Skeletal muscle tissue (tissue), 3 donors: ENCODE measurements at regions not wholly inside any gene's neighbourhood (a gene's known extent, or its start where the extent isn't known, plus 50 kb on each side); places are given as distances from the start of the nearest gene placed in this dataset.

ENCODE experiments used
- H3K27ac ChIP-seq: one replicate; pipeline ENCODE4 v1.7.0; 2013; ENCODE audit warnings: mild to moderate bottlenecking, low read depth, low read length, inconsistent platforms
- H3K27me3 ChIP-seq, 3 donors: one replicate each; pipeline ENCODE4 v1.7.0; 2013; ENCODE audit warnings: low read length in 3 of 3; ENCODE audit not compliant: control insufficient read depth in 3 of 3, insufficient read depth in 3 of 3
- H3K36me3 ChIP-seq, 3 donors: one replicate each; pipeline ENCODE4 v1.7.0; 2013; ENCODE audit warnings: low read length in 3 of 3; ENCODE audit not compliant: control insufficient read depth in 3 of 3, insufficient read depth in 3 of 3
- H3K4me1 ChIP-seq, 3 donors: one replicate each; pipeline ENCODE4 v1.7.0; 2013; ENCODE audit warnings: low read length in 3 of 3, mild to moderate bottlenecking in 3 of 3; ENCODE audit not compliant: control insufficient read depth in 3 of 3, insufficient read depth in 3 of 3
- H3K4me3 ChIP-seq, 3 donors: one replicate each; pipeline ENCODE4 v1.7.0; 2013; ENCODE audit warnings: low read length in 3 of 3
- H3K9ac ChIP-seq, 3 donors: one replicate each; pipeline ENCODE4 v1.7.0; 2013; ENCODE audit warnings: low read length in 3 of 3, mild to moderate bottlenecking in 3 of 3, moderate library complexity in 2 of 3, low read depth in 1 of 3
- H3K9me3 ChIP-seq, 3 donors: one replicate each; pipeline ENCODE4 v1.7.0; 2013; ENCODE audit warnings: low read length in 3 of 3; ENCODE audit not compliant: control insufficient read depth in 3 of 3
- donor health status: Osteomylitis.

DNA sequence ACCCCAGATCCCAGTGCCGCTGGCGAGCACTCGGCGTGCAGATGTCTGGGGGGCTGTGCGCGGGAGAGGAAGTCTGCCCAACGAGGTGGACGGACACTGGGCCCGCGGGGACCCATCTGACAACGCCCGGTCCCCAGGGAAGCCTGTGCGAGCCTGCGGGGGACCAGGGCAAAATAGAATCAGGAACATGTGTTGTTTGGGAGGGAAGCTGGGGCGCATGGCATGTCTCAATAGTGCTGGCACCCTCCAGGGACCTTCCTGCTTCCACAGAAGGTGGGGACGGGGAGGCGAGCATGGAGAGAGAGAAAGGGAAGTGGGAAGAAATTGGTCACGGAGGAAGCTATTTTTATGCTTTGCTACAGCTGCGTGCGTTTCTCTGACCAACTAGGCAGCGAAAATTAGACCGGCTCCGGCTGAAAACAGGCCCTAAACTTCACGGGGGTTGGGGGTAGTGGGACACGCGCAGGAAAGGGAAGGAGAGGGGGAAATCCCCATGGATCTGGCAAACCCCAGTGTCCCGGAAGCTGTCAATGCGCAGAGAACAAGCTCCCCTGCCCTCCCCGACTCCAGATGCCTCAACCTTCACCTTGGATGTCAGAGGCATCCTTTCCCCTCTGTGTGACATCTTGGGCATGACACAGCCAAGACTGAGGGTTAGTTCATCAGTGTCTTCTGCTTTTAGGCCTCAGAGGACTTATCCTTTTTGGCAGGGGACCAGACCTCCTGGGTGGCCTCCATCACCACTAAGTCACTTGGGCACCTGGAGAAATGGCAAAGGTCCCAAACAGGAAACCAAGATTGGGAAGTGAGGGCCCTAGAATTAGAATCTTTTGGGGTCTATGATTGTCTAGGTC lies 169.8 kb upstream of the BCOR start:
- H3K4me1 ChIP-seq = peaks cover 7 to 14% (median 8%) of the 10 kb centered on the region in 3 donors
- no peaks in the 10 kb centered on the region for H3K9me3 ChIP-seq
- H3K9ac ChIP-seq = peak overlapping the region; percentile 59 to 73 (median 66)
- peak overlapping the region; percentile 47 for H3K27ac ChIP-seq
- H3K27me3 ChIP-seq = peaks cover 0 to 6% (median 0%) of the 10 kb centered on the region in 3 donors
- H3K4me3 ChIP-seq = peak overlapping the region; percentile 54 to 72 (median 59)
- H3K36me3 ChIP-seq = no peaks in the 10 kb centered on the region

DNA sequence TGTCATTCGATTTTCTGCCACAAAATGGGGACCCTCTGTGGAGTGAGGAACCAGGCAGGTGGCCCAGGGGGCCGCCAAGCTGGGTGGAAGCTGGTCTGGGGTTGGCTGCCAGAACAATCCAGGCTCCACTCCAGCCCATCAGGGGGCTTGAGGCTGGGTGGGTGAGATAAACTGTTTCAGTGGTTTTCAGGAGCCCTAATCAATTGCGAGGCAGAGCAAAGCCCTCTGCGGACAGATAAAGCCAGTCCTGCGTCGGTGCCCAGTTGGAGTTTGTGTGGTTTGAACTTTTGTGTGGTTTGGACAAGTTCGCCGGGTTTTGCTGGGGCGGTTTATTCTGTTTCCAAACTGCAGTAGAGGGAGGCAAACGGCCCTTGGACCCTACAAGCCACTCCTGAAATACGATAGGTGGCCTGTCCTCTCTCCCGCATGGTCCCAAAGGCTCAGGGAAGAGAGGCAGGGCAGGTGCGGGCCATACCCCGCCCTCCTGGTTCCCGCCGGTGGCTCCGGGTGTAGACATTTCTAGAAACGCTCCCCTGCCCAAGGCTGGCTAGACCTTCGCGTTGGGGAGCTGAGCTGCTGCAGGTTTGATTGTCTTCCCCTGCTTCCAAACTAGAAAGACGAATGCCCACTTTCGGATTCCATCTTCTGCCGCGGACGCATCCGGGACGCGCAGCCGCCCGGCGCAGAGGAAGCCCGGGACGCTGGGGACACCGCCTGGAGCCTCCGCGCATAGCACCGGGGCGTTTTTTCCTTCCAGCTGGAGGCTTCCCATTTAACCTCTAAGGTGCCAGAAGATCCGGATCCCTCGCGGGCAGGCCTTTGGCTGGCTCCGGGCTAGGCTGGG lies 169.0 kb upstream of the BCOR start:
- Histone ChIP-seq H3K27me3 (peaks cover 0 to 6% (median 0%) of the 10 kb centered on the region in 3 donors), H3K4me3 (peak overlapping the region; percentile 59 to 76 (median 72)), H3K9me3 (peaks cover 0 to 3% (median 0%) of the 10 kb centered on the region in 3 donors), H3K36me3 (no peaks in the 10 kb centered on the region), H3K4me1 (peaks cover 11 to 18% (median 15%) of the 10 kb centered on the region in 3 donors), H3K27ac (peak overlapping the region; percentile 47), H3K9ac (peak overlapping the region; percentile 59 to 73 (median 66))

DNA sequence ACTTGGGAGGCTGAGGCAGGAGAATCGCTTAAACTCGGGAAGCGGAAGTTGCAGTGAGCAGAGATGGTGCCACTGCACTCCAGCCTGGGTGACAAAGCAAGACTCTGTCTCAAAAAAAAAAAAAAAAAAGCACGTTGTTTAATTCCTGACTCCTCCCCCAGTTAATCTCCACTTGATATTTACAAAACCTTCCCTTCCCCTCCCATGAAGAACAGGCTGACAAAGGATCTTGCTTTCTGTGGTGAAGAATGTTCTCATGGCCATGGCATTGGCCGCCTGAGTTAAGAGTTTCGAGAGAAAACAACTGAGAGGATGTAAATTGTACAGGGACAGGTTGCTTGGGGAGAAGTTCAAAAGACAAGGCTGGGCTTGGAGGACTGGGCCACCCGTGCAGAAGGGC lies 168.2 kb upstream of the BCOR start:
- H3K9ac ChIP-seq = peak overlapping the region in 1 of 3 donors; percentile 59
- H3K27me3 ChIP-seq = peaks cover 0 to 6% (median 0%) of the 10 kb centered on the region in 3 donors
- no peaks in the 10 kb centered on the region for H3K36me3 ChIP-seq
- peaks cover 0 to 6% (median 0%) of the 10 kb centered on the region in 3 donors for H3K9me3 ChIP-seq
- H3K4me1 ChIP-seq = peaks cover 11 to 18% (median 15%) of the 10 kb centered on the region in 3 donors
- H3K27ac ChIP-seq = no peak overlapping the region
- H3K4me3 ChIP-seq = no peak overlapping the region

DNA sequence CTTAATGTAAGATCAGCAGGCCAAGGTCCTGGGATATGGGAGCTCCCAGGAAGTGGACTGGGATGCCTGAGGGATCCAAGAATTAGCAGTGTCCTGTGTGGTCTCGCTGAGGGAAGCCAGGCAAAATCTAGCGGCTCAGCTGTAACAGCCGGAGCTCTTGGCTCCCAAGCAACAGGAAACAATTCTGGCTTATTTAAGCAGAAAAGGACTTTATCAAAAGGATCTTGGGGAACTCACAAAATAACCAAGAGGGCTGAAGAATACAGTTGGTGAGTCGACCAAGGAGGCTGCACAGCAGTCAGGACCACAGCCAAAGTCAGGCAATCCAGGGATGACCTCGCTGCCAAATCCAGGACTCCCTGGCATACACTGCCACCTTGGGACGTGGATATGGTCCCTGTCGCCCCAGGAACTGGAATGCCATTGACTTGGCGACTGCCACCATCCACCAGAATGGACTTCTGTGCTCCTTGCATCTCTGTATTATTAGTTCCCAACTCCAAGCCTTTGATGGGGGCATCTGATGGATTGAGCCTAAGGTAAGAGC lies 165.3 kb upstream of the BCOR start:
- Histone ChIP-seq H3K9me3 (peaks cover 0 to 6% (median 0%) of the 10 kb centered on the region in 3 donors), H3K4me3 (no peak overlapping the region), H3K27ac (no peak overlapping the region)

DNA sequence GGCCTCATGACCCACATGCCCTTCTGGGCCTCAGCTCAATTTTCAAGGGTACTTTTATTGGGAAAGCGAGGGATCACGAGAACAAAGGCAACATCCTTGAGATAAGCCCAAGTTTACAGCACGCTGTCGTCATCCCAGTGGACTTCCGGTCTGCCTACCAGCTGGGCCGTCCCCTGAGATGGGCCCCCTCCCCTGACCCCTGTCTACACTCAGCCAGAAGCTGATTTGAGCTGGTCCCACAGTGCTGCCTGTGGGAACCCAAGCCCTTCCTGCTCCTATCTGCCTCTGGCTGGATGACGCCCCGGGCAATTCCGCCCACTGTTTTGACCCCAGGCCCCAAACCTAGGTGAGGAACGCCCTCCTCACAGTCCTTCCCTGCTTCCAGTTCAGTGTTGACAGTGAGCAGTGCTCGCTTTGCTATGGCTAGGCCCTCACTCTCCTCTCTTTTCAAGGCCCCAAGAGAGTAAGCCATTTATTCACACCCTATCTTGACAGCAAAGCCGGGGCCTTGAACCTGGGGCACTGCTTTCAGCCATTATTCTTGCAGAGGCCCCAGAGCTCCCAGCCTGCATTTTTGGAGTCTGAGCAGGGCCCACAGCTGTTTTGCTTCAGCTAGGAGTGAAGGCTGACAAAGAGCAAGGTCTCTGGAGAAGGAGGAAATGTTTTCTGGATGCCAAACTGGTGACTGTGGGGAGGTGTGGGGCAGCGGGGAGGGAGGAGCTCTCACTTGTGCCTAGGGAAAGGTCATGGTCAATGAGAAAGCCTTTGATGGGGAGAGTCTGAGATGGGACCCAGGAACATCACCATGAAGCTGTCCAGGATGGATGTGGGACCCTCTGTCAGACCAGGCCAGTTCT lies 164.6 kb upstream of the BCOR start:
- Histone ChIP-seq H3K9ac (no peak overlapping the region), H3K27ac (no peak overlapping the region), H3K9me3 (peaks cover 0 to 6% (median 0%) of the 10 kb centered on the region in 3 donors)

More for the DNA sequence above, 165.3 kb upstream of the BCOR start:
- peaks cover 0 to 3% (median 0%) of the 10 kb centered on the region in 3 donors for H3K27me3 ChIP-seq
- H3K9ac ChIP-seq = no peak overlapping the region
- H3K4me1 ChIP-seq = peaks cover 11 to 18% (median 15%) of the 10 kb centered on the region in 3 donors
- no peaks in the 10 kb centered on the region for H3K36me3 ChIP-seq

DNA sequence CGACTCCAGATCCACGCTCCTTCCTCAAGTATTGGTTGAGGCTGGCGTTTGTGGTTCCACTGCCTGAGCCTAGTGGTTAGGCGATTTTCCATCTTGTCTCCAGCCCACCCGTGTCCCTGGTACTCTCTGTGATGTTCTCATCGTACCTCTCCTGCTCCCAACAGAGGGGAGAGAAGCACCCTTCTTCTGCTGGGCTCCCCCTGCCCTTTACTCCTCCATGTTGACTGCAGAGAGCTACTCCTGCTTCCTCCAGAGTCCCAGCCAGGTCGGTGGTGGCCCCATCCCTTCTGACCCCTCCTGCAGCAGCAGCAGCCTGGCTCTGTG lies 164.0 kb upstream of the BCOR start:
- peaks cover 7 to 11% (median 8%) of the 10 kb centered on the region in 3 donors for H3K4me1 ChIP-seq
- peaks cover 0 to 3% (median 0%) of the 10 kb centered on the region in 3 donors for H3K27me3 ChIP-seq
- H3K4me3 ChIP-seq = no peak overlapping the region
- peaks cover 0 to 6% (median 0%) of the 10 kb centered on the region in 3 donors for H3K9me3 ChIP-seq
- no peaks in the 10 kb centered on the region for H3K36me3 ChIP-seq
- H3K9ac ChIP-seq = no peak overlapping the region
- no peak overlapping the region for H3K27ac ChIP-seq

More for the DNA sequence above, 164.6 kb upstream of the BCOR start:
- peaks cover 0 to 3% (median 0%) of the 10 kb centered on the region in 3 donors for H3K27me3 ChIP-seq
- peaks cover 8 to 14% (median 11%) of the 10 kb centered on the region in 3 donors for H3K4me1 ChIP-seq
- no peaks in the 10 kb centered on the region for H3K36me3 ChIP-seq
- H3K4me3 ChIP-seq = no peak overlapping the region

DNA sequence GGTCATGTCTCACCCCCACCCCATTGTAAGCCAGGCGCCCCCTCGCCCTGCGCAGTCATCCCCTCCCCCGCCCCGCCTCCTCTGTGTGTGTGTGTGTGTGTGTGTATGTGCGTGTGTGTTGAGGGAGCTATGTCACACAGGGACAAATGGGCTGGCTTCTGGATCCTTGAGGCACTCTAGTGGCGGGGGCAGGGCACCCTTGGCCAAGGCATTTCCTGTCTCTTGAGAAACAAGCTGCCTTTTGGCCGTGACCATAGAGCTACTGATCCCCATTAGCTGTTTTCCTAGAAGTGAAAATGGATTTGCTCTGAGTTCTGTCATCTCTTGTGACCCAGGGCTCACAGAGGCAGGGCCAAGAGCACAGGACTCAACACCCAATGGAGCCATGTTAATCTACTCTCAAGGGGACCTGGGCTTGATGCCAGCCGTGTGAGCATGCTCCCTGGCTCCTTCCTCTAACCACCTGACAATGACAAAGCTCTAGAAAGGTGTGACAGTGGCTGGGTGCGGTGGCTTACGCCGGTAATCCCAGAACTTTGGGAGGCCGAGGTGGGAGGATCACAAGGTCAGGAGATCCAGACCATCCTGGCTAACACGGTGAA lies 162.5 kb upstream of the BCOR start:
- peaks cover 0 to 6% (median 0%) of the 10 kb centered on the region in 3 donors for H3K9me3 ChIP-seq
- no peak overlapping the region for H3K4me3 ChIP-seq
- peaks cover 0 to 3% (median 0%) of the 10 kb centered on the region in 3 donors for H3K27me3 ChIP-seq
- H3K9ac ChIP-seq = no peak overlapping the region
- no peak overlapping the region for H3K27ac ChIP-seq
- H3K36me3 ChIP-seq = no peaks in the 10 kb centered on the region
- peaks cover 6 to 8% (median 7%) of the 10 kb centered on the region in 3 donors for H3K4me1 ChIP-seq

DNA sequence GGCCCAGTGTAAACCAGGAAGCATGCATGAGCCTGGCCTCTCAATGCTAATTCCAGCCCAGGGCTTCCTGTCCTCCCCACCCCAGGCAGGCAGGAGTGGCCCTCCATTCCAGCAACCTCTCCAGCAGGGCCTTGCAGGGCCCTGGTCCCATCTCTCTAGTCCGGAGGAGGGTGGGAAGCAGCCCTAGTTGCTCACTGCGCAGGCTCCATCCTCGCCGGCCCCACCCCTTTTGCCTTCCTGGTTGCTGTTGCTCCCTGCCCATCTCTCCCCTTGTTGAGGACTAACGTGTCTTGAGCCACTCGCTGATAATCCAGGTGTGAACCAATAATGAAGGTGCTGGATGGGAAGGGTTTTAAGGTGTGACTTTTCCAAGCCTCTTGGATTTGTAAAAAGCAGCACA lies 161.2 kb upstream of the BCOR start:
- Histone ChIP-seq H3K9ac (no peak overlapping the region), H3K4me1 (peaks cover 6 to 8% (median 7%) of the 10 kb centered on the region in 3 donors), H3K9me3 (peaks cover 0 to 6% (median 0%) of the 10 kb centered on the region in 3 donors), H3K36me3 (no peaks in the 10 kb centered on the region), H3K4me3 (no peak overlapping the region), H3K27me3 (no peaks in the 10 kb centered on the region), H3K27ac (no peak overlapping the region)

DNA sequence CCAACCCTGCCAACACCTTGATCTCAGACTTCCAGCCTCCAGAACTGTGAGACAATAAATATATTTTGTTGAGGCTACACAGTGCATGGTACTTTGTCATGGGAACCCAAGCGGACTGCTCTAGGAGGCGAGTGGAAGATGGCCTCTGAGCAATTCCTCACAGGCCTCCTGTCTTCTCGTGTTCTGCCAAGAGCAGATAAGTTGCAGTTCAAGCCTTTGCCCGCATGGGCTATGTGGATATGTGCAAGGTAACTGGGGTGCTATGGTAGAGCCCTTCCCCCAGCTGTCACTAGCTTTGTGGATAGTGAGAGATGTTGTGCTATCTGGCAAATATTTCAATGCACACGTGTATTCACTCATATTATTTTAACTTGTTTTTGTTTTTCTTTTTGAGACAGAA lies 156.0 kb upstream of the BCOR start:
- Histone ChIP-seq H3K36me3 (no peaks in the 10 kb centered on the region), H3K27me3 (no peaks in the 10 kb centered on the region), H3K4me3 (no peak overlapping the region), H3K27ac (no peak overlapping the region), H3K9me3 (no peaks in the 10 kb centered on the region), H3K9ac (no peak overlapping the region), H3K4me1 (no peaks in the 10 kb centered on the region)
